SK-N-SH (cell line): ENCODE measurements at regions not wholly inside any gene's neighbourhood (a gene's known extent, or its start where the extent isn't known, plus 50 kb on each side); places are given as distances from the start of the nearest gene placed in this dataset.

Experiments
- CTCF ChIA-PET: fragments of 300-600, 350-600 bp; formaldehyde crosslinking; extraction: SDS; loops from one replicate; lab custom pipeline; 2021; lab: Yijun Ruan, JAX
- POLR2A ChIA-PET: fragments of 350-600 bp; sonication (Branson Sonifier 250); formaldehyde crosslinking; extraction: SDS; loops from one replicate; lab custom pipeline; 2020; ENCODE audit warnings: antibody characterized with exemption, inconsistent platforms; lab: Yijun Ruan, JAX
- DNase-seq: peaks from one replicate; pipeline ENCODE4 v3.0.0; 2012
- H2AFZ ChIP-seq: fragments of 200-600 bp; sonication (generic); 2 replicates; pipeline ENCODE4 v1.8.1; 2016; ENCODE audit warnings: antibody characterized with exemption, mild to moderate bottlenecking, low read depth
- H3F3A ChIP-seq: fragments of 200-600 bp; sonication (generic); replicated peaks from 2 replicates; pipeline ENCODE3; 2016; ENCODE audit warnings: antibody characterized with exemption, mild to moderate bottlenecking; ENCODE audit not compliant: insufficient read depth
- H3K27ac ChIP-seq, 2 experiments: fragments of 200-500 bp in 1 of 2; fragments of 200-600 bp in 1 of 2; sonication (Bioruptor generic) in 1 of 2; sonication (generic), shearing (Covaris generic) in 1 of 2; 2 replicates each; pipeline versions ENCODE4 v1.5.1 to v1.6.1; 2014 to 2016; ENCODE audit warnings: low read depth in 2 of 2, inconsistent platforms in 1 of 2, low read length in 1 of 2, mild to moderate bottlenecking in 1 of 2, mixed read lengths in 1 of 2
- H3K27me3 ChIP-seq: fragments of 200-600 bp; sonication (generic), shearing (Covaris generic); 2 replicates; pipeline ENCODE4 v1.6.1; 2016; ENCODE audit warnings: mixed run types; ENCODE audit not compliant: insufficient read depth
- H3K36me3 ChIP-seq, 2 experiments: fragments of 200-500 bp in 1 of 2; fragments of 200-600 bp in 1 of 2; sonication (Bioruptor generic) in 1 of 2; sonication (generic) in 1 of 2; replicated peaks in 1 of 2; 2 replicates each; pipeline versions ENCODE3 to v1.5.1; 2014 to 2016; ENCODE audit warnings: low read length in 1 of 2, mild to moderate bottlenecking in 1 of 2; ENCODE audit not compliant: insufficient read depth in 2 of 2, control insufficient read depth in 1 of 2
- H3K4me1 ChIP-seq, 2 experiments: fragments of 200-500 bp in 1 of 2; fragments of 200-600 bp in 1 of 2; sonication (Bioruptor generic) in 1 of 2; sonication (generic), shearing (Covaris generic) in 1 of 2; 2 replicates each; pipeline versions ENCODE4 v1.5.1 to v1.6.1; 2014 to 2016; ENCODE audit warnings: low read depth in 1 of 2, low read length in 1 of 2, mixed run types in 1 of 2; ENCODE audit not compliant: insufficient read depth in 2 of 2, control insufficient read depth in 1 of 2
- H3K4me2 ChIP-seq: fragments of 200-600 bp; sonication (generic), shearing (Covaris generic); 2 replicates; pipeline ENCODE4 v1.6.1; 2017; ENCODE audit warnings: mixed run types
- H3K4me3 ChIP-seq, 2 experiments: fragments of 200-500 bp in 1 of 2; fragments of 200-600 bp in 1 of 2; sonication (Bioruptor generic) in 1 of 2; sonication (generic), shearing (Covaris generic) in 1 of 2; 2 replicates each; pipeline versions ENCODE4 v1.5.1 to v1.8.1; 2014 to 2016; ENCODE audit warnings: low read depth in 2 of 2, inconsistent platforms in 1 of 2, low read length in 1 of 2, mild to moderate bottlenecking in 1 of 2, mixed read lengths in 1 of 2, moderate library complexity in 1 of 2
- H3K79me2 ChIP-seq: fragments of 200-600 bp; sonication (generic); 2 replicates; pipeline ENCODE4 v1.8.1; 2017; ENCODE audit warnings: mild to moderate bottlenecking; ENCODE audit not compliant: insufficient read depth
- H3K9ac ChIP-seq: fragments of 200-600 bp; sonication (generic); 2 replicates; pipeline ENCODE4 v1.6.1; 2017; ENCODE audit warnings: mixed run types
- H3K9me2 ChIP-seq: fragments of 200-600 bp; sonication (generic); 2 replicates; pipeline ENCODE4 v1.6.1; 2017; ENCODE audit warnings: mixed run types
- H3K9me3 ChIP-seq: fragments of 200-600 bp; sonication (generic); 2 replicates; pipeline ENCODE4 v1.6.1; 2017; ENCODE audit warnings: mixed run types, mild to moderate bottlenecking, moderate library complexity
- H4K20me1 ChIP-seq: fragments of 200-600 bp; sonication (generic); 2 replicates; pipeline ENCODE4 v1.6.1; 2017; ENCODE audit warnings: mild to moderate bottlenecking, mixed run types; ENCODE audit not compliant: insufficient read depth
- CHD2 ChIP-seq: fragments of 150-350 bp; IDR thresholded peaks from 2 replicates; pipeline ENCODE4 v1.6.1; 2018; ENCODE audit warnings: low read length; ENCODE audit not compliant: partially characterized antibody
- CTCF ChIP-seq: fragments of 200-600 bp; sonication (generic); IDR thresholded peaks from 2 replicates; pipeline ENCODE4 v1.6.1; 2017; ENCODE audit warnings: antibody characterized with exemption, mild to moderate bottlenecking, moderate library complexity
- EP300 ChIP-seq, 2 experiments: IDR thresholded peaks; 2 replicates each; pipeline versions ENCODE4 v1.4.0 to v1.6.1; 2012; ENCODE audit warnings: borderline replicate concordance in 1 of 2, low read depth in 1 of 2, low read length in 1 of 2
- EZH2phosphoT487 ChIP-seq: fragments of 200-600 bp; sonication (generic); IDR thresholded peaks from 2 replicates; pipeline ENCODE4 v1.6.1; 2017; ENCODE audit warnings: low read depth, mixed run types, mild to moderate bottlenecking, antibody characterized with exemption, moderate library complexity, borderline replicate concordance
- FOSL2 ChIP-seq: IDR thresholded peaks from 2 replicates; pipeline ENCODE4 v1.4.0; 2012; ENCODE audit warnings: low read depth, mild to moderate bottlenecking, moderate library complexity, borderline replicate concordance
- IRF3 ChIP-seq: fragments of 150-350 bp; IDR thresholded peaks from 2 replicates; pipeline ENCODE4 v1.6.1; 2016; ENCODE audit warnings: mild to moderate bottlenecking, low read depth, low read length
- JUND ChIP-seq: IDR thresholded peaks from 2 replicates; pipeline ENCODE4 v1.4.0; 2012
- POLR2AphosphoS5 ChIP-seq: IDR thresholded peaks from 2 replicates; pipeline ENCODE4 v1.6.1; 2012; ENCODE audit warnings: low read depth, low read length
- RCOR1 ChIP-seq: fragments of 150-350 bp; IDR thresholded peaks from 2 replicates; pipeline ENCODE4 v1.6.1; 2017; ENCODE audit warnings: antibody characterized with exemption, low read length
- REST ChIP-seq: IDR thresholded peaks from 2 replicates; pipeline ENCODE4 v1.6.1; 2012; ENCODE audit warnings: mild to moderate bottlenecking, low read depth, low read length, moderate library complexity
- USF2 ChIP-seq: fragments of 150-350 bp; IDR thresholded peaks from 2 replicates; pipeline ENCODE4 v1.6.1; 2017; ENCODE audit warnings: antibody characterized with exemption, low read length, low read depth, borderline replicate concordance
- ZBTB33 ChIP-seq: IDR thresholded peaks from 2 replicates; pipeline ENCODE4 v1.4.0; 2012; ENCODE audit warnings: low read depth, borderline replicate concordance
- WGBS: methylation state at CpG from one replicate; pipeline ENCODE4 v1.1.6; 2017; ENCODE audit warnings: low lambda C conversion rate; 5-methylcytosine and 5-hydroxymethylcytosine counted together

GRCh38 chr4:184270808-184271413, 53.2 kb upstream of the ENPP6 start:
- CTCF ChIA-PET, result no interaction called here
- H2AFZ ChIP-seq, result no peak overlapping the region
- no peaks in the 10 kb centered on the region for H3K9me3 ChIP-seq
- 73% methylated on average over 5 of the region's 5 CpGs for WGBS
- POLR2A ChIA-PET, result no interaction called here
- no peak overlapping the region for H3K4me3 ChIP-seq
- no peak overlapping the region for H3K9ac ChIP-seq
- no peaks in the 10 kb centered on the region for H3K9me2 ChIP-seq
- H4K20me1 ChIP-seq, result no peaks in the 10 kb centered on the region
- no peak overlapping the region for H3K27ac ChIP-seq
- no peak for DNase-seq
- H3K4me2 ChIP-seq, result no peak overlapping the region
- H3K27me3 ChIP-seq, result no peaks in the 10 kb centered on the region
- peaks cover 2 to 12% of the 10 kb centered on the region in 2 experiments; a peak in 2 of 4 replicates for H3K4me1 ChIP-seq
- H3K79me2 ChIP-seq, result no peaks in the 10 kb centered on the region
- H3F3A ChIP-seq, result peaks cover 5% of the 10 kb centered on the region
- no peak for TF ChIP-seq ZBTB33
- no peak for TF ChIP-seq REST
- TF ChIP-seq EP300 (IDR thresholded peaks at IDR 0.05; ENCODE audit: borderline replicate concordance in 1 of 2, low read depth in 1 of 2, low read length in 1 of 2), result no peak
- no peak for TF ChIP-seq USF2
- no peak for TF ChIP-seq IRF3
- no peak for TF ChIP-seq RCOR1
- TF ChIP-seq EZH2phosphoT487, result no peak
- no peak for TF ChIP-seq CTCF
- no peak for TF ChIP-seq POLR2AphosphoS5
- TF ChIP-seq JUND, result no peak
- no peak for TF ChIP-seq CHD2
- no peak for TF ChIP-seq FOSL2
- no peaks in the 10 kb centered on the region for H3K36me3 ChIP-seq
